ENCODE measurements at regions not wholly inside any gene's neighbourhood (a gene's known extent, or its start where the extent isn't known, plus 50 kb on each side); places are given as distances from the start of the nearest gene placed in this dataset.

DNA sequence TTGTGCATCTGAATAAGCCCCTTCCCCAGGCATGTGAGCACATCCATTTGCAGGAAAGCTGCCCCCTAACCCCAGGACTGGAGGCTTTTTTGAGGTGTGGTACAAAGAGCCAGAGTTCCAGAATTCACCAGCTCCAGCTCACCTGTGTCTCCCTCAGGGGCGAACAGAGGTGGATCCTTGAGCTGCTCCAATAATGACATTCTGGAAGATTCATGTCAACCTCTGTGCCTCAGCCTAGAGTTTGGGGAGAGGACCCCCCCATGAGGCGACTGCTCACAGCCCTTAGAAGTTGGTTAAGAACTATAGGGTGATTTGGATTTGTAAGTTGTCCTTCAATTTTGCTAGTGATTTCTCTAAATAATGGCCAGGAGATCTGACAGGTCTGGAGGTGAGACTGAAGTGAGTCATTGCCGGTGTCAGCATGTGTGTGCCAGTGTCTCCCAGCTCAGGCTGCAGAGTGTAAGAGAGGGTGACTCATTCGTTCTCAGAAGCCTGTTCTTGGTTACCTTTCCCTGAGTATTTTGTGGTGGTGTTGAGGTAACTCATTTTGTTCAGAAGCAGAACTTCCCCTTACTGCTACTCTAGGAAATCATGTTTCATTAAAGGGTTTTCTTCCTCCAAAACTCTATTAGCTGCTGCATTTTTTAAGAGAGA is 136.9 kb upstream of the TOPAZ1 start:
- Histone ChIP-seq H3K27me3 (ENCODE audit: insufficient read depth) (no peaks in the 10 kb centered on the region), H3K4me1 (ENCODE audit: control insufficient read depth in 1 of 2, insufficient read depth in 2 of 2, low read depth in 1 of 2, low read length in 1 of 2) (peaks cover 4 to 5% of the 10 kb centered on the region in 2 experiments; a peak in 2 of 4 replicates), H3K9ac (no peak overlapping the region), H3K36me3 (replicated peaks in 1 of 2; ENCODE audit: control insufficient read depth in 1 of 2, insufficient read depth in 2 of 2, low read length in 1 of 2) (peaks cover 3 to 4% of the 10 kb centered on the region in 2 experiments), H3K79me2 (ENCODE audit: insufficient read depth) (no peaks in the 10 kb centered on the region), H3F3A (replicated peaks; ENCODE audit: insufficient read depth) (no peaks in the 10 kb centered on the region), H4K20me1 (ENCODE audit: insufficient read depth) (peaks cover 14% of the 10 kb centered on the region), H3K27ac (ENCODE audit: low read depth in 2 of 2, low read length in 1 of 2) (peak overlapping the region in 1 of 2 experiments; percentile 19; a peak in 1 of 4 replicates), H2AFZ (ENCODE audit: low read depth) (no peak overlapping the region), H3K9me2 (no peaks in the 10 kb centered on the region), H3K4me2 (no peak overlapping the region), H3K4me3 (ENCODE audit: low read depth in 2 of 2, low read length in 1 of 2) (no peak overlapping the region), H3K9me3 (no peaks in the 10 kb centered on the region)
- ChIA-PET POLR2A (no interaction called here), CTCF (no interaction called here)
- no peak for DNase-seq
- 51% methylated on average over 3 of the region's 4 CpGs for WGBS (ENCODE audit: low lambda C conversion rate)
- TF ChIP-seq, protein P1, sequence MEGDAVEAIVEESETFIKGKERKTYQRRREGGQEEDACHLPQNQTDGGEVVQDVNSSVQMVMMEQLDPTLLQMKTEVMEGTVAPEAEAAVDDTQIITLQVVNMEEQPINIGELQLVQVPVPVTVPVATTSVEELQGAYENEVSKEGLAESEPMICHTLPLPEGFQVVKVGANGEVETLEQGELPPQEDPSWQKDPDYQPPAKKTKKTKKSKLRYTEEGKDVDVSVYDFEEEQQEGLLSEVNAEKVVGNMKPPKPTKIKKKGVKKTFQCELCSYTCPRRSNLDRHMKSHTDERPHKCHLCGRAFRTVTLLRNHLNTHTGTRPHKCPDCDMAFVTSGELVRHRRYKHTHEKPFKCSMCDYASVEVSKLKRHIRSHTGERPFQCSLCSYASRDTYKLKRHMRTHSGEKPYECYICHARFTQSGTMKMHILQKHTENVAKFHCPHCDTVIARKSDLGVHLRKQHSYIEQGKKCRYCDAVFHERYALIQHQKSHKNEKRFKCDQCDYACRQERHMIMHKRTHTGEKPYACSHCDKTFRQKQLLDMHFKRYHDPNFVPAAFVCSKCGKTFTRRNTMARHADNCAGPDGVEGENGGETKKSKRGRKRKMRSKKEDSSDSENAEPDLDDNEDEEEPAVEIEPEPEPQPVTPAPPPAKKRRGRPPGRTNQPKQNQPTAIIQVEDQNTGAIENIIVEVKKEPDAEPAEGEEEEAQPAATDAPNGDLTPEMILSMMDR (IDR thresholded peaks at IDR 0.05) = no peak
- TF ChIP-seq, protein P2, sequence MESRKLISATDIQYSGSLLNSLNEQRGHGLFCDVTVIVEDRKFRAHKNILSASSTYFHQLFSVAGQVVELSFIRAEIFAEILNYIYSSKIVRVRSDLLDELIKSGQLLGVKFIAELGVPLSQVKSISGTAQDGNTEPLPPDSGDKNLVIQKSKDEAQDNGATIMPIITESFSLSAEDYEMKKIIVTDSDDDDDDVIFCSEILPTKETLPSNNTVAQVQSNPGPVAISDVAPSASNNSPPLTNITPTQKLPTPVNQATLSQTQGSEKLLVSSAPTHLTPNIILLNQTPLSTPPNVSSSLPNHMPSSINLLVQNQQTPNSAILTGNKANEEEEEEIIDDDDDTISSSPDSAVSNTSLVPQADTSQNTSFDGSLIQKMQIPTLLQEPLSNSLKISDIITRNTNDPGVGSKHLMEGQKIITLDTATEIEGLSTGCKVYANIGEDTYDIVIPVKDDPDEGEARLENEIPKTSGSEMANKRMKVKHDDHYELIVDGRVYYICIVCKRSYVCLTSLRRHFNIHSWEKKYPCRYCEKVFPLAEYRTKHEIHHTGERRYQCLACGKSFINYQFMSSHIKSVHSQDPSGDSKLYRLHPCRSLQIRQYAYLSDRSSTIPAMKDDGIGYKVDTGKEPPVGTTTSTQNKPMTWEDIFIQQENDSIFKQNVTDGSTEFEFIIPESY (IDR thresholded peaks at IDR 0.05; ENCODE audit: borderline replicate concordance, low read depth) = no peak
- no peak for TF ChIP-seq RXRA (IDR thresholded peaks at IDR 0.05; ENCODE audit: borderline replicate concordance, low read depth)
- TF ChIP-seq JUND (IDR thresholded peaks at IDR 0.05) = peak; percentile 80
- no peak for TF ChIP-seq YY1 (IDR thresholded peaks at IDR 0.05; ENCODE audit: low read depth)
- TF ChIP-seq, protein P3, sequence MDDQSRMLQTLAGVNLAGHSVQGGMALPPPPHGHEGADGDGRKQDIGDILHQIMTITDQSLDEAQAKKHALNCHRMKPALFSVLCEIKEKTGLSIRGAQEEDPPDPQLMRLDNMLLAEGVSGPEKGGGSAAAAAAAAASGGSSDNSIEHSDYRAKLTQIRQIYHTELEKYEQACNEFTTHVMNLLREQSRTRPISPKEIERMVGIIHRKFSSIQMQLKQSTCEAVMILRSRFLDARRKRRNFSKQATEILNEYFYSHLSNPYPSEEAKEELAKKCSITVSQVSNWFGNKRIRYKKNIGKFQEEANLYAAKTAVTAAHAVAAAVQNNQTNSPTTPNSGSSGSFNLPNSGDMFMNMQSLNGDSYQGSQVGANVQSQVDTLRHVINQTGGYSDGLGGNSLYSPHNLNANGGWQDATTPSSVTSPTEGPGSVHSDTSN (IDR thresholded peaks at IDR 0.05) = peak; percentile 75
- TF ChIP-seq FOSL2 (IDR thresholded peaks at IDR 0.05; ENCODE audit: borderline replicate concordance, low read depth) = peak; percentile 88
- 0 out of 2 replicates have a peak, but pooled peaks have one; percentile 8 for TF ChIP-seq NFIC (IDR thresholded peaks at IDR 0.05; ENCODE audit: borderline replicate concordance)
- TF ChIP-seq RCOR1 (IDR thresholded peaks at IDR 0.05; ENCODE audit: low read length) = no peak
- TF ChIP-seq, protein P4, sequence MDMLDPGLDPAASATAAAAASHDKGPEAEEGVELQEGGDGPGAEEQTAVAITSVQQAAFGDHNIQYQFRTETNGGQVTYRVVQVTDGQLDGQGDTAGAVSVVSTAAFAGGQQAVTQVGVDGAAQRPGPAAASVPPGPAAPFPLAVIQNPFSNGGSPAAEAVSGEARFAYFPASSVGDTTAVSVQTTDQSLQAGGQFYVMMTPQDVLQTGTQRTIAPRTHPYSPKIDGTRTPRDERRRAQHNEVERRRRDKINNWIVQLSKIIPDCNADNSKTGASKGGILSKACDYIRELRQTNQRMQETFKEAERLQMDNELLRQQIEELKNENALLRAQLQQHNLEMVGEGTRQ (IDR thresholded peaks at IDR 0.05; ENCODE audit: borderline replicate concordance, low read depth, low read length) = no peak
- TF ChIP-seq MEF2A (IDR thresholded peaks at IDR 0.05; ENCODE audit: borderline replicate concordance, low read depth) = no peak
- TF ChIP-seq TCF12 (IDR thresholded peaks at IDR 0.05) = peak; percentile 70; the same call in 1 of the 2 replicates
- no peak for TF ChIP-seq NRF1 (IDR thresholded peaks at IDR 0.05; ENCODE audit: low read depth, low read length)
- TF ChIP-seq POLR2AphosphoS5 (IDR thresholded peaks at IDR 0.05; ENCODE audit: low read depth, low read length) = no peak
- TF ChIP-seq, protein P5, sequence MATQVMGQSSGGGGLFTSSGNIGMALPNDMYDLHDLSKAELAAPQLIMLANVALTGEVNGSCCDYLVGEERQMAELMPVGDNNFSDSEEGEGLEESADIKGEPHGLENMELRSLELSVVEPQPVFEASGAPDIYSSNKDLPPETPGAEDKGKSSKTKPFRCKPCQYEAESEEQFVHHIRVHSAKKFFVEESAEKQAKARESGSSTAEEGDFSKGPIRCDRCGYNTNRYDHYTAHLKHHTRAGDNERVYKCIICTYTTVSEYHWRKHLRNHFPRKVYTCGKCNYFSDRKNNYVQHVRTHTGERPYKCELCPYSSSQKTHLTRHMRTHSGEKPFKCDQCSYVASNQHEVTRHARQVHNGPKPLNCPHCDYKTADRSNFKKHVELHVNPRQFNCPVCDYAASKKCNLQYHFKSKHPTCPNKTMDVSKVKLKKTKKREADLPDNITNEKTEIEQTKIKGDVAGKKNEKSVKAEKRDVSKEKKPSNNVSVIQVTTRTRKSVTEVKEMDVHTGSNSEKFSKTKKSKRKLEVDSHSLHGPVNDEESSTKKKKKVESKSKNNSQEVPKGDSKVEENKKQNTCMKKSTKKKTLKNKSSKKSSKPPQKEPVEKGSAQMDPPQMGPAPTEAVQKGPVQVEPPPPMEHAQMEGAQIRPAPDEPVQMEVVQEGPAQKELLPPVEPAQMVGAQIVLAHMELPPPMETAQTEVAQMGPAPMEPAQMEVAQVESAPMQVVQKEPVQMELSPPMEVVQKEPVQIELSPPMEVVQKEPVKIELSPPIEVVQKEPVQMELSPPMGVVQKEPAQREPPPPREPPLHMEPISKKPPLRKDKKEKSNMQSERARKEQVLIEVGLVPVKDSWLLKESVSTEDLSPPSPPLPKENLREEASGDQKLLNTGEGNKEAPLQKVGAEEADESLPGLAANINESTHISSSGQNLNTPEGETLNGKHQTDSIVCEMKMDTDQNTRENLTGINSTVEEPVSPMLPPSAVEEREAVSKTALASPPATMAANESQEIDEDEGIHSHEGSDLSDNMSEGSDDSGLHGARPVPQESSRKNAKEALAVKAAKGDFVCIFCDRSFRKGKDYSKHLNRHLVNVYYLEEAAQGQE (IDR thresholded peaks at IDR 0.05; ENCODE audit: low read depth, low read length) = no peak
- no peak for TF ChIP-seq FOXJ3 (CRISPR knock-in tag; IDR thresholded peaks at IDR 0.05)
- no peak for TF ChIP-seq ELF1 (IDR thresholded peaks at IDR 0.05)
